Fibroblast of skin of left quadriceps (primary cell): ENCODE measurements at regions not wholly inside any gene's neighbourhood (a gene's known extent, or its start where the extent isn't known, plus 50 kb on each side); places are given as distances from the start of the nearest gene placed in this dataset.

Experiments used
- DNase-seq, 2 experiments: peaks; one replicate each; pipeline ENCODE4 v3.0.0-alpha.2; 2013; ENCODE audit warnings: low read depth in 2 of 2

- DNase-seq = no peak
These were observed 908.5 kb upstream of the CHAC2 start for GRCh38 chr2:52859065-52859464.

GRCh38 chr2:52857722-52858121 is 909.9 kb upstream of the CHAC2 start:
- DNase-seq = no peak

DNA sequence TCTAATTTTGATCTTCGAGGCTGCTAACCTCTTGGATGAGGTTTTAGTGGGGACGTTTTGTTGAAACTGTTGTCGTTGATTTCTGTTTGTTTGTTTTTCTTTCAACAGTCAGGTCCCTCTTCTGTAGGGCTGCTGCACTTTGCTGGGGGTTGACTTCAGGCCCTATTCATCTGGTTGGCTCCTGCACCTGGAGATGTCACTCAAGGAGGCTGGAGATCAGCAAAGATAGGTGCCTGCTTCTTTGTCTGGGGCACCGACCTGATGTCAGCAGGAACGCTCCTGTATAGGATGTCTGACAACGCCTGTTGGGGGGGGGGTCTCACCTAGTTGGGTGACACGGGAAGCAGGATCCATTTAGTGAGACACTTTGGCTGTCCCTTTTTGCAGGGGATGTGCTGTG is 915.6 kb upstream of the CHAC2 start:
- no peak for DNase-seq

- no peak for DNase-seq
These were observed 922.7 kb upstream of the CHAC2 start for GRCh38 chr2:52844701-52845423.

DNA sequence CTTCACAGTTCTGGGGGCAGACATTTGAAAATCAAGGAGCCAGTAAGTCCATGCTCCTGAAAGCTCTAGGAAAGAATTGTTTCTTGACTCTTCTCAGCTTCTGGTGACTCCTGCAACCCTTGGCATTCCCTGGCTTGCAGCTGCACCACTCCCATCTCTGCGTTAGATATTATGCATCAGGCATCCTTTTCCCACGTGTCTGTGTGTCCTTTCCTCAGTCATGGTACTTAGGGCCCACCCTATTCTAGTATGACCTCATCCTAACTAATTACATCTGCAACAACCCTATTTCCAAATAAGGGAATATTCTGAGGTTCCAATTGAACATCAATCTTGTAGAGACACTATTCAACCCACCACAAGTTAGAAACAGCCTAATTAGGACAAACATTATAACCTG is 931.7 kb upstream of the CHAC2 start:
- DNase-seq = no peak

DNA sequence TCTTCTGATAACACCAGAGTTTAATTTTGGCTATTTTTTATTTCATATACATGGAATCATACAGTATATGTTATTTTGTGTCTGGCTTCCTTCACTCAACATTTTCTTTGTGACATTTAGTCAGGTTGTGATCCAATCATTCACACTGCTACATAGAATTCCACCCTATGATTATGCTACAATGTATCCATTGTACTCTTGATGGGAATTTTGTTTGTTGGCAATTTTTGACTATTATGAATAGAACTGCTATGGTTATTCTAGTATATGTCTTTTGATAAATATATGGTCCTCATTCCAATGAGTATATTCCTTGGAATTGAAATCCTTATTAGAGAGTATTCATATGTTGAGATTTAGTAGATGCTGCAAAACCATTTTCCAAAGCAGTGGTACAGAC is 936.4 kb upstream of the CHAC2 start:
- DNase-seq = no peak

DNA sequence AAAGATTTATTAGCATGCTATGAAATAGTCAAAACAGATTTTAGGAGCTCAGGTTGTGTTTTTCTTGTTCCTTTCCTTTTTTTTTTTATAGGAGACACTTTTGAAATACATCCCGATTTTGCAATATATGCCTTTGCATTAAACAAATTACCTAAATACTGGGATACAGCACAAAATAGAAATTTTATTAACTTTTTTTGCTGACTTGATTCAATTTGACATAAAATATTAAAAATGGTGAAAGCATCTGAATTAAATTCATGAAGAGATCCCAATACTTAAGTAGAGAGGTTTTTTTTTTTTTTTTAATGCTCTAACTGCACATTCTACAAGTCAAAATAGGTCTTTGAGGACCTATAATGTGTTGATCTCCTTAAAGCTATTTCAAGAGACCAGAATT is 939.5 kb upstream of the CHAC2 start:
- no peak for DNase-seq

DNA sequence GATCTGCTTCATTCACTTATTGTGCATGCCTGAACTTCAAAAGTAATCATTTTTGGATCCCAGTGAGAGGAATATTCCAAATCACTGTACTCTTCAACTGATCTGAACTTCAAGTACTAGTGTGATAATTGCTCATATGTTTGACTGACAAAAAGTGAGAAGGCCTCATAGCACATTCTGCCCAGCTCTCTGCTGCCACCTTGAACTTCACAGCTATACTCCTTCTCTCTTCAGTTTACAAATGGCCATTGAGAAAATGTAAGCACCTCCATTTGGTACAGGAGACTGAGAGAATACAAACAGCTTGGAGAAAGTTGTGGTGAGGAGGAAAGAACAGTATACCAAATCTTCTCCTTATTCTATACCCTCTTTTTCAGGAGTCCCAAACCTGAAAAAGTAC is 946.0 kb upstream of the CHAC2 start:
- DNase-seq = no peak

- DNase-seq = no peak
These were observed 948.6 kb upstream of the CHAC2 start for GRCh38 chr2:52818958-52819357.

GRCh38 chr2:52810460-52810859 is 957.1 kb upstream of the CHAC2 start:
- peak in 1 of 2 experiments; percentile 3 for DNase-seq

DNA sequence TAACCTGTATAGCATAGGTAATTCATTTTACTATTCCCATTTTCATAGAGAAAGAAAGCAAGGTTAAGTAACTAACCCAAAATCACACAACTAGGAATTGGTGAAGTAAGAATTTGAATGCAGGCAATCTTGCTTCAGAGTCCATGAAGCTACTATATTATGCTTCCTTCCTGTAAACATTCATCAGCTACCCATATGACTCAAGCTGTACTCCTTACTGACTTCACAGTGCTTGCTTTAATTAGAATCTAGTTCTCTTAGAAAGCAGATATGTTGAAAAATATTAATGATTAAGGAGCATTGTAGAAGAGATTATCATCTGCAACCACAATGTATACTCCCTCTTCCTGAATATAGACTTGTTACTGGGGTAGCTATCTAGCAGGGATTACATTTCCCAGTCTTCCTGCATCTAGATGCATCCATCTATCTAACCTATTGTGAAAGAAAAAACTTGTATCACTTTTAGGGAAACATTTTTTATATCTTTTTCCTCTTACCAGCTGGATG is 961.6 kb upstream of the CHAC2 start:
- no peak for DNase-seq

DNA sequence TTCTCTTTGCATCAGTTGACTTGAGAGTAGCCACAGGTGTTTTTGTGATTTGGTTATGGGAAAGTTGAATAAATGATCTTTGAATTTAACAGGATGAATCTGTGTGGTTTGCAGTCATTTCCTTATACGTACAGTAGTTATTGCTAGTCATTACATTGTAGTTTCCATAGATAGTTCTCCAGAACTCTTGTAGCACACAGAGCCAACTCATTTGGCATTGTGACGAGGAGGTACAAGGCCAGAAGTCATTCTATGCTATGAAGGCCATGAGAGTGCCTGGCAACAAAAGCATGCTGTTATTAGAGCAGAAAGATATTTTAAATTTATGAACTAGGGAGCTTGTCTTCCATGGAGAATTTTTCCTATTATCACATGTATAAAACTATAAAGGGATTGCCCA is 973.0 kb upstream of the CHAC2 start:
- no peak for DNase-seq

GRCh38 chr2:52779446-52779845 is 988.2 kb upstream of the CHAC2 start:
- no peak for DNase-seq

GRCh38 chr2:52776571-52776970 is 991.0 kb upstream of the CHAC2 start:
- no peak for DNase-seq

GRCh38 chr2:52775674-52776073 is 991.9 kb upstream of the CHAC2 start:
- DNase-seq = no peak

DNA sequence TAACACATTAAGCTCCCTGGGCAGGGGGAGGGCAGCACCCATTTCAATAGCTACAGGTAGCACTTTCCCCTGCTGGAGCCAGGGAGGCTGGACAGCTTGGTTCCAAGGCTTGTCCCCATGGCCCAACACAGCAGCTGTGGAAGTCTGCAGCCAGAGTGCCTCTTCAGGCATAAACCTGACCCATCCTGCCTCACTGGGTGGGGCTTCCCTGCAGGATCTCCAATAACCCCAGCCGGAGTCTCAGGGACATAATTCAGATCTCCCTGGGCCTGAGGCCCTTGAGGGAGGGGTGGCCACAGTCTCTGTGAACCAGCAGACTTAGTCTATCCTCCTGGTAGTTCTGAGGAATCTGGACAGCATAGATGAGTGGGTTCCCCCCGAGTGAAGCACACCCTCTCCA is 1001.9 kb upstream of the CHAC2 start:
- no peak for DNase-seq

DNA sequence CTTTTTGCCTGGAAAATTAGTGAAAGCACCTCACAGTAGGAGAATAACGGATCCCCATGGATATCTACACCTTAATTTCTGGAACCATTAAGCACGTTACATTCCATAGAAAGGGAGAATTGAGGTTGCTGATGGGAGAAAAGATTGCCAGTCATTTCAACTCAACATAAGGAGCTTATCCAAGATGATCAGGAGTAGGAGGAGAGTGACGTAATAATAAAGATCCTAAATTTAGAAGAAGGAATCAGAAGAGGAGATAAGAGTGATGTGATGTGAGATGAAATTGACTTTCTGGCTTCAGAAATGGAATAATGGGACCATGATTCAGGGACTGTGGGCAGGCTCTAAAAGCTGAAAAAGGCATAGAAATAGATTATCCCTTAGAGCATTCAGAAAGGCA is 1017.8 kb upstream of the CHAC2 start:
- DNase-seq = no peak

DNA sequence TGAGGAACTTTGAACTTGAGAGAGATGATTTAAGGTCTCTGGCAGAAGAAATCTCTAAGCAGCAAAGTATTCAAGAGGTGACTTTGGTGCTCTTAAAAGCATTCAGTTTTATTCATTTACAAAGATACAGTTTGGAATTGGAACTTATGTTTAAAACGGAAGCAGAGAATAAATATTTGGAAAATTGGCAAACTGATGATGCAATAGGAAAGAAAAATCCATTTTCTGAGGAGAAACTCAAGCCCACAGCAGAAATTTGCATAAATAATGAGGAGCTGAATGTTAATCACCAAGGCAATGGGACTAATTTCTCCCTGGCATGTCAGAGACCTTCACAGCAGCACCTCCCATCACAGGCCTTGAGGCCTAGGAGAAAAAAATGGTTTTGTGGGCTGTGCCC is 1022.5 kb upstream of the CHAC2 start:
- DNase-seq = no peak

GRCh38 chr2:52732849-52733395 is 1034.7 kb upstream of the CHAC2 start:
- no peak for DNase-seq

DNA sequence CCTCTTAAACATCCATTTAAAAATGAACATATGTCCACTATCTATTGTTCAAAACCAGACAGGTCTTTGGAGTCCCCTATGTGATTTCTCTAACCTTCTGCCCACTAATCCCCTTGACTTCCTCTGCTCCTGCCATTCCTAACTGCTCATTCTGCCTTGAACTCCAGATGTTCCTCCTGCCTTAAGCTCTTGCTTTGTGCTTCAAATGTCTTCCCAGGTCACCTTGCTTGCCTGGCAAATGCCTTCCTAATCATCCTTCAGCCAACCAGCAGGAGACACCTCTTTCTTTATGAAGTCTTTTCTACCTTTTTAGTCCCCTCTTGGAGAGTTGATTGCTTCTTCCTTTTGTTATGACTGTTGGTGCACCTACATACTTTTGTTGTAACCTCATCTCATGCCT is 1043.0 kb upstream of the CHAC2 start:
- no peak for DNase-seq

DNA sequence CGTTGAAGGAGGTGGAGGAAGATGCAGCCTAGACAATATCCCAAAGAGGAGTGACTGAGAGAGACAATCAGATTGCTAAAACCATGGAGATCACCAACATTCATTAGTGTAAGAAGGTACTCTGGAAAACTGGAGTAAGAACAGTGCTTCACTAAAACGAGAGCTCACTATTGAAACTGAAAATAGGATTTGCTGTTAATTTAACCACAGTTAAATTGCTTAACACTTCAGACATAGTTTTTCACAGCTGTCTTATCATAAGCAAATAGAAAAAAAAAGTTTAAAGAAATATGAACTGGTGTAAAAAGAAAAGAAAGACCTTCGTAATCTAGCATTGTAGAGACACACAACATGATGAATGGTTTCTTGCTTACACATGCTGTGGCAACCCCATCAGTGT is 1049.8 kb upstream of the CHAC2 start:
- DNase-seq = no peak

- DNase-seq = no peak
These were observed 1056.6 kb upstream of the CHAC2 start for GRCh38 chr2:52710810-52711618.

GRCh38 chr2:52704251-52704650 is 1063.4 kb upstream of the CHAC2 start:
- no peak for DNase-seq
